ENCODE measurements at regions not wholly inside any gene's neighbourhood (a gene's known extent, or its start where the extent isn't known, plus 50 kb on each side); places are given as distances from the start of the nearest gene placed in this dataset.

DNA sequence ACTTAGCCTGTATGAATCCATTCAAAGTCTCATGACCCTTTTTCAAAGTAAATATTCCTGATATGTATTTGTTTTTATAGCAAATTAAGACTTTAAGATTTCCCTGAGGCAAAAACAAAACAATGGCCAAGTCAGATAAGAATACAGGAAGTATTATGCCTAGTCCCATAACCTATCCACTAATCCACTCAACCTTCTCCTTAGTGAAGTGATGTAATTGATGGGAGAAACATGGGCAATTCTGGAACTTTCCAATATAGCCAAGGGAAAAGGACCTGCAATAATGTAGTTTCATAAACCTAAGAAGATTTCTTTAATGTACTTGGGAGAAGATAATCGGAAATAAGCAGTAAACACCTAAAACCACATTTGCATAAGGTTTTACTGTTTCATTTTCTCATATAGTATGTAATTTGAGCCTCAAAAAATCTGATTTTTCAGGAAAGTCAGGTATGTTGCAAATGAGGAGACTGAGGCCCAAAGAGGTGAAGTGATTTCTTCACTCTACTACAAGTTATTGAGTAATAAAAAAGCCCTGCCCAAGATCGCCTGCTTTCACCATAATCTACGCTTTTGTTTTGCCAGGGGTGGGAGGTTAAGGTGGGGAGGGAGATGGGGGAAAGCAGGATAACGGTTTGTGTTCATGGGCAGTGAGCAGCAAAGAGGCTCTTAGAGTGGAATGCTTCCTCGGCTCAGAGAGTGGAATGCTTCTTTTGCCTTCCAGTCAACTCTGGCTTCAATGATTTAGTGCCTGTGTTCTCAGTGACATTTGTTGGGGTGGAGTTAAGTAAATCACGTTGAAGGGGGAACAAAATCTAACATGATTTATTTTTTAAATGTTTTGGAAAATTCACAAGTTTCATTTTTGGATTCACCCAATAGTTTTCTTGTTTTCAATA is 95.0 kb upstream of the FNDC3B start:
- no peak for TF ChIP-seq RARB (CRISPR knock-in tag; IDR thresholded peaks at IDR 0.05)
- peak; percentile 33; the same call in 1 of the 2 replicates for TF ChIP-seq ISL1 (CRISPR knock-in tag; IDR thresholded peaks at IDR 0.05)
- peak; percentile 49; the same call in 1 of the 3 replicates for ATAC-seq

DNA sequence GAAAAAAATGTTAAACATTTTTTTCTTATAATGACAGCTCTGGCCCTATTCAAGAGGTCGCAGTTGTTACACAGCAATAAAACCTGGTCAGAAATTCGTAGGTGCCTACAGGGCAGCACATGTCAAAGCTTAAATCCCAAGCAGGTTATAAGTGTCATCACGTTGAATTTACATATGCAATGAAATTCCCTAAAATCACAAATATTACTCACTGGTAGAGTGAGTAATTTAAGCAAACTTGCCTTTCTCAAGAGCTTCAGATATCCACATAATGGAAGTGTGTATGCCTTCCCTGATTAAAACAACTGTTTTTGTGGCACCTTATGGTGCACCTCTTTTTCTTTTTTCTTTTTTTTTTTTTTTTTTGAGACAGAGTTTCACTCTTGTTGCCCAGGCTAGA is 90.7 kb upstream of the FNDC3B start:
- ATAC-seq = no peak
- TF ChIP-seq CSDC2 (CRISPR knock-in tag; IDR thresholded peaks at IDR 0.05) (no peak), ZNF565 (CRISPR knock-in tag; conservative IDR thresholded peaks at IDR 0.05; ENCODE audit: low read depth) (no peak), OSR1 (CRISPR knock-in tag; IDR thresholded peaks at IDR 0.05) (no peak), GLIS3 (CRISPR knock-in tag; IDR thresholded peaks at IDR 0.05) (no peak), POU6F1 (CRISPR knock-in tag; IDR thresholded peaks at IDR 0.05; ENCODE audit: borderline replicate concordance, low read depth) (no peak), ZFP30 (CRISPR knock-in tag; IDR thresholded peaks at IDR 0.05) (no peak)
- TF ChIP-seq, protein P1, sequence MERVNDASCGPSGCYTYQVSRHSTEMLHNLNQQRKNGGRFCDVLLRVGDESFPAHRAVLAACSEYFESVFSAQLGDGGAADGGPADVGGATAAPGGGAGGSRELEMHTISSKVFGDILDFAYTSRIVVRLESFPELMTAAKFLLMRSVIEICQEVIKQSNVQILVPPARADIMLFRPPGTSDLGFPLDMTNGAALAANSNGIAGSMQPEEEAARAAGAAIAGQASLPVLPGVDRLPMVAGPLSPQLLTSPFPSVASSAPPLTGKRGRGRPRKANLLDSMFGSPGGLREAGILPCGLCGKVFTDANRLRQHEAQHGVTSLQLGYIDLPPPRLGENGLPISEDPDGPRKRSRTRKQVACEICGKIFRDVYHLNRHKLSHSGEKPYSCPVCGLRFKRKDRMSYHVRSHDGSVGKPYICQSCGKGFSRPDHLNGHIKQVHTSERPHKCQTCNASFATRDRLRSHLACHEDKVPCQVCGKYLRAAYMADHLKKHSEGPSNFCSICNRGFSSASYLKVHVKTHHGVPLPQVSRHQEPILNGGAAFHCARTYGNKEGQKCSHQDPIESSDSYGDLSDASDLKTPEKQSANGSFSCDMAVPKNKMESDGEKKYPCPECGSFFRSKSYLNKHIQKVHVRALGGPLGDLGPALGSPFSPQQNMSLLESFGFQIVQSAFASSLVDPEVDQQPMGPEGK (CRISPR knock-in tag; IDR thresholded peaks at IDR 0.05; ENCODE audit: borderline replicate concordance) = no peak

DNA sequence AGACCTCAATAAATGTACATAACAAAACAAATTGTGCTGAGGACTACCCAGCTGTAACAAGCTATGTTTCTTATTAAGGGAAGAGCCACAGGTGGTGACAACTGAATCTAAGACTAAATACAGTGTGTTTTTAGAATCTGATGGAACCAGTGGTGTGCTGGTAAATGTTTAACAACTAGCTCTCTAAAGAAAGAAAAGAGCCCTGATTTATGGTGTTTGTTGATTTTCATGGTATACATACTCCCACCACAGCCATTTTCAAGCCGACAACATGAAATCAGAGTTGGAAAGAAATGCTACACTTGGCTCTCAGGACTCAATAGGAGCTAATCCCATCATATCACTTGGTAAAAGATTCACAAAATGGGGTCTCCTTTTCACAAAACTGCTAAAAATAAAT is 89.8 kb upstream of the FNDC3B start:
- TF ChIP-seq POU6F1 (CRISPR knock-in tag; IDR thresholded peaks at IDR 0.05; ENCODE audit: borderline replicate concordance, low read depth) (no peak), BACH2 (CRISPR knock-in tag; IDR thresholded peaks at IDR 0.05; ENCODE audit: borderline replicate concordance) (no peak), OSR1 (CRISPR knock-in tag; IDR thresholded peaks at IDR 0.05) (no peak), ZFP3 (CRISPR knock-in tag; IDR thresholded peaks at IDR 0.05) (no peak), TSHZ2 (CRISPR knock-in tag; IDR thresholded peaks at IDR 0.05) (no peak), CSRNP3 (CRISPR knock-in tag; IDR thresholded peaks at IDR 0.05) (no peak), ZNF8 (CRISPR knock-in tag; IDR thresholded peaks at IDR 0.05) (no peak), ZNF565 (CRISPR knock-in tag; conservative IDR thresholded peaks at IDR 0.05; ENCODE audit: low read depth) (no peak), TCF4 (CRISPR knock-in tag; IDR thresholded peaks at IDR 0.05; ENCODE audit: borderline replicate concordance) (no peak), ZC3H10 (CRISPR knock-in tag; IDR thresholded peaks at IDR 0.05) (no peak), CSDC2 (CRISPR knock-in tag; IDR thresholded peaks at IDR 0.05) (no peak), ISL1 (CRISPR knock-in tag; IDR thresholded peaks at IDR 0.05) (no peak), SNAI2 (CRISPR knock-in tag; IDR thresholded peaks at IDR 0.05) (no peak), ARNTL (CRISPR knock-in tag; IDR thresholded peaks at IDR 0.05; ENCODE audit: borderline replicate concordance, low read depth) (no peak), PPARA (CRISPR knock-in tag; IDR thresholded peaks at IDR 0.05; ENCODE audit: borderline replicate concordance) (no peak), RARB (CRISPR knock-in tag; IDR thresholded peaks at IDR 0.05) (no peak), ZFP30 (CRISPR knock-in tag; IDR thresholded peaks at IDR 0.05) (no peak)
- TF ChIP-seq, protein P1 (CRISPR knock-in tag; IDR thresholded peaks at IDR 0.05; ENCODE audit: borderline replicate concordance) = no peak
- TF ChIP-seq, protein P2, sequence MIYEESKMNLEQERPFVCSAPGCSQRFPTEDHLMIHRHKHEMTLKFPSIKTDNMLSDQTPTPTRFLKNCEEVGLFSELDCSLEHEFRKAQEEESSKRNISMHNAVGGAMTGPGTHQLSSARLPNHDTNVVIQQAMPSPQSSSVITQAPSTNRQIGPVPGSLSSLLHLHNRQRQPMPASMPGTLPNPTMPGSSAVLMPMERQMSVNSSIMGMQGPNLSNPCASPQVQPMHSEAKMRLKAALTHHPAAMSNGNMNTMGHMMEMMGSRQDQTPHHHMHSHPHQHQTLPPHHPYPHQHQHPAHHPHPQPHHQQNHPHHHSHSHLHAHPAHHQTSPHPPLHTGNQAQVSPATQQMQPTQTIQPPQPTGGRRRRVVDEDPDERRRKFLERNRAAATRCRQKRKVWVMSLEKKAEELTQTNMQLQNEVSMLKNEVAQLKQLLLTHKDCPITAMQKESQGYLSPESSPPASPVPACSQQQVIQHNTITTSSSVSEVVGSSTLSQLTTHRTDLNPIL (CRISPR knock-in tag; IDR thresholded peaks at IDR 0.05; ENCODE audit: low read depth) = no peak
- ATAC-seq = no peak
